B cell (primary cell): ENCODE measurements at regions not wholly inside any gene's neighbourhood (a gene's known extent, or its start where the extent isn't known, plus 50 kb on each side); places are given as distances from the start of the nearest gene placed in this dataset.

Experiments
- EZH2 ChIP-seq: IDR thresholded peaks from 2 replicates; pipeline ENCODE4 v1.6.1; 2012; ENCODE audit warnings: borderline replicate concordance, low read depth, mild to moderate bottlenecking, moderate library complexity, low read length; ENCODE audit not compliant: insufficient read depth, poor library complexity, severe bottlenecking
- TF ChIP-seq, protein P1 (sequence below): fragments of 200-600 bp; IDR thresholded peaks from one replicate; pipeline ENCODE4 v1.8.0; 2022; ENCODE audit warnings: antibody characterized with exemption, mild to moderate bottlenecking

DNA sequence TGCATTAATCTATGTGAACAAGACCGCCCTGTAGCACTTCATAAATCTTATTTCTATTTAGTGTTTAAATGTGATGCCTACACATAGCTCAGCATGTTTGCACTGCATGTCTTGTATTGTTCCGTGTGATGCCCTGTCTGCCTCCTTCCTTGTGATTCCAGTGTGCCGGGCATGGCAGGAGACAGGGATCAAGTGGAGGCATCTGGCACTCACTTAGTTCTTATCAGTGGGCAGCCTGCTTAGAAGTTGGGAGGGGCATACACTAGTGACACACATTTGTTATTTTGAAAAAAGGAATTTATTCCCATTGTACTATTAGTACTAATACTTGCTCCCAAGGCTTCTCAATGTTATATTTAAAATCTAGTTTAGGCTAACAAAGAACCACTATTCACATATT is 176.4 kb downstream of the KCNA5 start:
- no peak for TF ChIP-seq EZH2
- TF ChIP-seq, protein P1, sequence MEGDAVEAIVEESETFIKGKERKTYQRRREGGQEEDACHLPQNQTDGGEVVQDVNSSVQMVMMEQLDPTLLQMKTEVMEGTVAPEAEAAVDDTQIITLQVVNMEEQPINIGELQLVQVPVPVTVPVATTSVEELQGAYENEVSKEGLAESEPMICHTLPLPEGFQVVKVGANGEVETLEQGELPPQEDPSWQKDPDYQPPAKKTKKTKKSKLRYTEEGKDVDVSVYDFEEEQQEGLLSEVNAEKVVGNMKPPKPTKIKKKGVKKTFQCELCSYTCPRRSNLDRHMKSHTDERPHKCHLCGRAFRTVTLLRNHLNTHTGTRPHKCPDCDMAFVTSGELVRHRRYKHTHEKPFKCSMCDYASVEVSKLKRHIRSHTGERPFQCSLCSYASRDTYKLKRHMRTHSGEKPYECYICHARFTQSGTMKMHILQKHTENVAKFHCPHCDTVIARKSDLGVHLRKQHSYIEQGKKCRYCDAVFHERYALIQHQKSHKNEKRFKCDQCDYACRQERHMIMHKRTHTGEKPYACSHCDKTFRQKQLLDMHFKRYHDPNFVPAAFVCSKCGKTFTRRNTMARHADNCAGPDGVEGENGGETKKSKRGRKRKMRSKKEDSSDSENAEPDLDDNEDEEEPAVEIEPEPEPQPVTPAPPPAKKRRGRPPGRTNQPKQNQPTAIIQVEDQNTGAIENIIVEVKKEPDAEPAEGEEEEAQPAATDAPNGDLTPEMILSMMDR, result no peak
